ENCODE measurements at regions not wholly inside any gene's neighbourhood (a gene's known extent, or its start where the extent isn't known, plus 50 kb on each side); places are given as distances from the start of the nearest gene placed in this dataset.

- no peak for DNase-seq
These were observed 256.7 kb upstream of the UBASH3B start for GRCh38 chr11:122398851-122399250.

GRCh38 chr11:122398167-122398566 is 257.4 kb upstream of the UBASH3B start:
- DNase-seq, result no peak

- DNase-seq, result no peak
These were observed 260.2 kb upstream of the UBASH3B start for GRCh38 chr11:122395282-122395681.

GRCh38 chr11:122394313-122394712 is 261.2 kb upstream of the UBASH3B start:
- peak in 1 of 2 experiments; percentile 19 for DNase-seq

GRCh38 chr11:122393209-122393860 is 262.2 kb upstream of the UBASH3B start:
- no peak for DNase-seq

GRCh38 chr11:122392508-122392907 is 263.0 kb upstream of the UBASH3B start:
- DNase-seq, result no peak

GRCh38 chr11:122391049-122391448 is 264.5 kb upstream of the UBASH3B start:
- no peak for DNase-seq

- no peak for DNase-seq
These were observed 267.2 kb upstream of the BLID start for GRCh38 chr11:122383186-122383585.

- no peak for DNase-seq
These were observed 259.8 kb upstream of the BLID start for GRCh38 chr11:122375687-122376399.

GRCh38 chr11:122368796-122369195 is 252.8 kb upstream of the BLID start:
- DNase-seq, result no peak

GRCh38 chr11:122367809-122368231 is 251.8 kb upstream of the BLID start:
- no peak for DNase-seq

GRCh38 chr11:122365610-122366360 is 249.8 kb upstream of the BLID start:
- DNase-seq, result peak in 1 of 2 experiments; percentile 45

GRCh38 chr11:122363296-122363695 is 247.3 kb upstream of the BLID start:
- no peak for DNase-seq

GRCh38 chr11:122362381-122362780 is 246.4 kb upstream of the BLID start:
- DNase-seq, result no peak

GRCh38 chr11:122360875-122361274 is 244.9 kb upstream of the BLID start:
- DNase-seq, result no peak

- no peak for DNase-seq
These were observed 243.1 kb upstream of the BLID start for GRCh38 chr11:122359081-122359571.

GRCh38 chr11:122358292-122358691 is 242.3 kb upstream of the BLID start:
- no peak for DNase-seq

- DNase-seq, result no peak
These were observed 240.0 kb upstream of the BLID start for GRCh38 chr11:122355968-122356367.

GRCh38 chr11:122354025-122354697 is 238.1 kb upstream of the BLID start:
- DNase-seq, result no peak

GRCh38 chr11:122353561-122353960 is 237.5 kb upstream of the BLID start:
- DNase-seq, result no peak

GRCh38 chr11:122348659-122349409 is 232.8 kb upstream of the BLID start:
- no peak for DNase-seq

GRCh38 chr11:122346006-122346405 is 230.0 kb upstream of the BLID start:
- no peak for DNase-seq
